Transverse colon (tissue), 4 donors: ENCODE measurements at regions not wholly inside any gene's neighbourhood (a gene's known extent, or its start where the extent isn't known, plus 50 kb on each side); places are given as distances from the start of the nearest gene placed in this dataset.

Source experiments
- DNase-seq: peaks from one replicate; pipeline ENCODE4 v3.0.0-alpha.2; 2019
- H3K27ac ChIP-seq, 4 donors: fragments of 200-600 bp; sonication (generic); 2 replicates each; pipeline ENCODE4 v1.5.1; 2016 to 2018; ENCODE audit warnings: inconsistent platforms in 4 of 4
- H3K27me3 ChIP-seq: fragments of 200-600 bp; sonication (generic); 2 replicates; pipeline ENCODE4 v1.5.1; 2017; ENCODE audit warnings: inconsistent platforms
- H3K36me3 ChIP-seq, 4 donors: fragments of 200-600 bp; sonication (generic); 2 replicates each; pipeline ENCODE4 v1.5.1; 2017 to 2019; ENCODE audit warnings: inconsistent platforms in 4 of 4
- H3K4me1 ChIP-seq, 4 donors: fragments of 200-600 bp; sonication (generic); 2 replicates each; pipeline ENCODE4 v1.5.1; 2017 to 2020; ENCODE audit warnings: inconsistent platforms in 4 of 4
- H3K4me3 ChIP-seq, 4 donors: fragments of 200-600 bp; sonication (generic); 1 replicate in 1 of 4; 2 replicates in 3 of 4; pipeline versions ENCODE4 v1.5.1 to v1.6.1; 2017 to 2019; ENCODE audit warnings: inconsistent platforms in 4 of 4
- H3K9me3 ChIP-seq, 2 donors: fragments of 200-600 bp; sonication (generic); 2 replicates each; pipeline ENCODE4 v1.5.1; 2017 to 2019; ENCODE audit warnings: inconsistent platforms in 2 of 2
- CTCF ChIP-seq, 5 experiments: fragments of 200-600 bp in 3 of 5; fragments of 450-650 bp in 2 of 5; sonication (generic) in 3 of 5; IDR thresholded peaks; 1 replicate in 2 of 5; 2 replicates in 3 of 5; pipeline ENCODE4 v1.5.1; 2016 to 2017; ENCODE audit warnings: antibody characterized with exemption in 5 of 5, inconsistent platforms in 3 of 5, mild to moderate bottlenecking in 2 of 5, moderate library complexity in 1 of 5
- EP300 ChIP-seq: sonication (generic); formaldehyde crosslinking; IDR thresholded peaks from one replicate; pipeline ENCODE4 v1.6.1; 2017; ENCODE audit warnings: antibody characterized with exemption, low read depth
- POLR2A ChIP-seq: fragments of 450-650 bp; IDR thresholded peaks from one replicate; pipeline ENCODE4 v1.6.1; 2016; ENCODE audit warnings: antibody characterized with exemption, mild to moderate bottlenecking, moderate library complexity
- POLR2AphosphoS5 ChIP-seq, 3 donors: sonication (generic); formaldehyde crosslinking; IDR thresholded peaks; one replicate each; pipeline ENCODE4 v1.6.1; 2016; ENCODE audit warnings: antibody characterized with exemption in 3 of 3
- WGBS, 2 donors: methylation state at CpG; one replicate each; pipeline ENCODE4 v1.1.5; 2018; ENCODE audit warnings: low coverage in 1 of 2; 5-methylcytosine and 5-hydroxymethylcytosine counted together
- in situ Hi-C, 4 donors: fragments of 200-750 bp; cut with MboI; loops; one replicate each; pipeline versions ENCODE4 v1.15.0 to v1.15.1; 2017; ENCODE audit warnings: low sequenced_read_pairs in 3 of 4, low pct_ligation_motif_present in 1 of 4, low pct_unique_long_range_greater_than_20kb in 1 of 4
- intact Hi-C: fragments of 100-400 bp; cut with DNase I; formaldehyde crosslinking; loops from one replicate; pipeline ENCODE4 v1.15.1; 2023; ENCODE audit warnings: low total_unique reads

DNA sequence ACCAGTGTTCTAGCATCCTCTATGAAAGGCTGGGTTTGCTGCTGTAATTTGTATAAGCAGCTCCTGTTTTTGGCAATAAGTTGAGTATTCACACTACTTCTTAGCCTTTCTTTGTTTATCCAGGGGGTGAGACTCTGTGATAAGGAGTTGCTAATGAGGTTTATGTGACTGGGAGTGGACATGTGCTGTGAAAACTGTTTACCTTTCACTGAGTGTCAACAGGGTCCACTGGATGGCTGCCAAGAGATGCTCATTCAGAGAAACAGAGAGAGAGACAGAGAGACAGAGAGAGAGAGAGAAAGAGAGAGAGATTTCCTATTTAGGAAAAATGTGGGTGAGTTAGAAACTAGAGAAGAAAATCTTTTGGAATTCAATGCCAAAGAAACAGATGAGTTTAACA is 233.9 kb downstream of the CHIC2 start:
- intact Hi-C loops (no loop called here), in situ Hi-C loops (no loop called here)
- no peak overlapping the region for H3K4me3 ChIP-seq
- H3K27ac ChIP-seq, result no peak overlapping the region
- H3K27me3 ChIP-seq, result no peaks in the 10 kb centered on the region
- H3K9me3 ChIP-seq, result peaks cover 10 to 15% of the 10 kb centered on the region in 2 donors
- no peaks in the 10 kb centered on the region for H3K4me1 ChIP-seq
- TF ChIP-seq EP300 (no peak), POLR2AphosphoS5 (IDR thresholded peaks at IDR 0.05) (no peak), CTCF (IDR thresholded peaks at IDR 0.05) (no peak), POLR2A (no peak)
- DNase-seq, result no peak
- no peaks in the 10 kb centered on the region for H3K36me3 ChIP-seq

GRCh38 chr4:53821179-53821851 is 230.0 kb upstream of the LNX1 start:
- H3K27me3 ChIP-seq, result no peaks in the 10 kb centered on the region
- DNase-seq, result no peak
- H3K27ac ChIP-seq, result no peak overlapping the region
- TF ChIP-seq CTCF (IDR thresholded peaks at IDR 0.05) (no peak), POLR2AphosphoS5 (IDR thresholded peaks at IDR 0.05) (peak in 1 of 3 donors; percentile 53)
- intact Hi-C loops, result no loop called here
- H3K36me3 ChIP-seq, result no peaks in the 10 kb centered on the region
- H3K4me1 ChIP-seq, result peaks cover 0 to 14% (median 0%) of the 10 kb centered on the region in 4 donors
- no peaks in the 10 kb centered on the region for H3K9me3 ChIP-seq
- H3K4me3 ChIP-seq, result no peak overlapping the region
- in situ Hi-C loops, result no loop called here
- WGBS, 2 donors, result 52 to 59% methylated on average over 5 to 8 of the region's 8 CpGs

- Histone ChIP-seq H3K4me3 (no peak overlapping the region), H3K27ac (peak overlapping the region in 2 of 4 donors; percentile 45 to 57), H3K4me1 (peaks cover 0 to 14% (median 0%) of the 10 kb centered on the region in 4 donors), H3K9me3 (no peaks in the 10 kb centered on the region), H3K36me3 (no peaks in the 10 kb centered on the region), H3K27me3 (no peaks in the 10 kb centered on the region)
- DNase-seq, result no peak
- peak; percentile 80 to 96 (median 82) for TF ChIP-seq POLR2AphosphoS5 (IDR thresholded peaks at IDR 0.05)
- TF ChIP-seq EP300, result peak; percentile 6
- no peak for TF ChIP-seq POLR2A
- in situ Hi-C loops (no loop called here), intact Hi-C loops (no loop called here)
- 42 to 44% methylated on average over 1 to 5 of the region's 5 CpGs for WGBS, 2 donors
Measured at GRCh38 chr4:53818104-53818503, 226.8 kb upstream of the LNX1 start.

DNA sequence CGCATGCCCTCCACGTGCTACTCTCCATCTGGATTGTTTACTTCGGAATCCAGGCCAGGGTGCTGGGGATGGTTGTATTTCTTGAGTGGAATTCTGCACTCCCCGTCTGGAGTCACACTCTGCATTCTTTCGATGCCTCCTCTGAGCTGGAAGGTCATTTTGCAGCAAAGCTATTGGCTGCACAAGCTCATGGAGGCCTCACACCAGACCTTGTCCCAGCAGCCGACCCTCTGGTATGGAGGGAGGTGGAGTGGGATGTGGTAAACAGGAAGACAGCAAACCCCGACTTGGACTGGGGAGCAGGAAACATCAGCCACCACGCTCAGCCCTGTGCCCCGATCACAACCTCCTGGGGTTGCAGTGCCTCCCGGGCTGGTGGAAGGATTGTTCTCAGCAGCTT is 225.3 kb upstream of the LNX1 start:
- no peak for DNase-seq
- WGBS, 2 donors, result 61 to 71% methylated on average over 3 to 10 of the region's 10 CpGs
- in situ Hi-C loops (no loop called here), intact Hi-C loops (no loop called here)
- Histone ChIP-seq H3K4me3 (no peak overlapping the region), H3K9me3 (no peaks in the 10 kb centered on the region), H3K27ac (no peak overlapping the region), H3K4me1 (peaks cover 0 to 14% (median 0%) of the 10 kb centered on the region in 4 donors), H3K27me3 (no peaks in the 10 kb centered on the region), H3K36me3 (no peaks in the 10 kb centered on the region)
- TF ChIP-seq CTCF (IDR thresholded peaks at IDR 0.05), result no peak

DNA sequence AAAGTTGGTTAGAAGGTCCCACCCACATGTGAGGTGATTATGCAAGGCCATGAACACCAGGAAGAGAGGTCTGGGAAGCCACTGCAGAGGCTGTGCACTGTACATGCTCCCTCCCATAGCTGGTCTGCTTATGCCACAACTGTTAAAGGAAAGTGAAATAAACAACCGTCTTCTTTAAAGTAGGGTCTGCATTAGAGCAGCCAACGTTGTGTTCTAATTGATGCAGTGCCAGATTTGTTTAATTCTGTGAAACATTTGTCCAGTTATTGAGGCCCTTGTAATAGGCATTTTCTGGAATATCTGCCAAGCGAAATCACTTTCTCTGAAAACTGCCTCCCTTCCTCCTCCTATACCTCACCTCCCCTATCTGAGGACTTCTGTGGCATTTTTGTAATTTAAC is 224.0 kb upstream of the LNX1 start:
- TF ChIP-seq EP300, result no peak
- TF ChIP-seq POLR2AphosphoS5 (IDR thresholded peaks at IDR 0.05), result no peak
- no peak for TF ChIP-seq CTCF (IDR thresholded peaks at IDR 0.05)
- peaks cover 0 to 10% (median 0%) of the 10 kb centered on the region in 4 donors for H3K4me1 ChIP-seq
- no peak for DNase-seq
- no peaks in the 10 kb centered on the region for H3K36me3 ChIP-seq
- in situ Hi-C loops (no loop called here), intact Hi-C loops (no loop called here)
- no peaks in the 10 kb centered on the region for H3K27me3 ChIP-seq
- no peak overlapping the region for H3K27ac ChIP-seq
- no peak overlapping the region for H3K4me3 ChIP-seq
- no peaks in the 10 kb centered on the region for H3K9me3 ChIP-seq
- WGBS, 2 donors, result 75 to 80% methylated on average over 1 to 3 of the region's 3 CpGs
